K562 (cell line): ENCODE measurements at regions not wholly inside any gene's neighbourhood (a gene's known extent, or its start where the extent isn't known, plus 50 kb on each side); places are given as distances from the start of the nearest gene placed in this dataset.

Experiments
- ATAC-seq: fragments of 200-7000 bp; cut with Tn5 transposase; 3 replicates; pipeline ENCODE4 v1.9.1; 2020; ENCODE audit warnings: moderate library complexity
- BruUV-seq: library from RNA; stranded (reverse); fragments of 400-500 nt; replicated peaks from 2 replicates; lab custom pipeline; 2021; lab: Mats Ljungman, UMichigan
- CTCF ChIA-PET: fragments of 300-600 bp; formaldehyde crosslinking; extraction: SDS; loops from one replicate; lab custom pipeline; 2021; ENCODE audit warnings: low intra/inter-chr PET ratio; lab: Yijun Ruan, JAX
- POLR2A ChIA-PET: fragments of 300-600, 350-650 bp; sonication (Branson Sonifier 250); formaldehyde crosslinking; extraction: SDS; loops from one replicate; lab custom pipeline; 2021; ENCODE audit warnings: antibody characterized with exemption, inconsistent platforms; lab: Yijun Ruan, JAX
- DNase-seq, 4 experiments: peaks; one replicate each; pipeline versions ENCODE4 v3.0.0 to v3.0.0-alpha.2; 2011 to 2018; ENCODE audit warnings: low spot score in 3 of 4, mixed read lengths in 3 of 4; ENCODE audit errors: extremely low read depth in 1 of 4
- FAIRE-seq: peaks from 2 replicates; lab custom pipeline; 2011; peaks lifted over from hg19 to GRCh38; lab: Jason Lieb, UNC
- H2AFZ ChIP-seq: 2 replicates; pipeline ENCODE4 v1.6.0; 2011; ENCODE audit warnings: low read depth, low read length, control low read depth, inconsistent platforms
- H3K27ac ChIP-seq: fragments of 200-600 bp; 3 replicates; pipeline ENCODE4 v1.8.0; 2011; ENCODE audit warnings: low read depth, mild to moderate bottlenecking, control low read depth, inconsistent platforms, low read length, moderate library complexity, mixed read lengths; ENCODE audit errors: extremely low read depth
- H3K27me3 ChIP-seq, 2 experiments: fragments of 300-600 bp in 1 of 2; 2 replicates in 1 of 2; 3 replicates in 1 of 2; pipeline versions ENCODE4 v1.6.0 to v1.8.0; 2011; ENCODE audit warnings: inconsistent platforms in 2 of 2, low read length in 2 of 2, mild to moderate bottlenecking in 1 of 2, mixed read lengths in 1 of 2, moderate library complexity in 1 of 2; ENCODE audit not compliant: control insufficient read depth in 2 of 2, insufficient read depth in 2 of 2
- H3K36me3 ChIP-seq: fragments of 300-600 bp; 3 replicates; pipeline ENCODE4 v1.8.0; 2011; ENCODE audit warnings: mild to moderate bottlenecking, low read length, inconsistent platforms; ENCODE audit not compliant: control insufficient read depth, insufficient read depth
- H3K4me1 ChIP-seq, 2 experiments: fragments of 200-600 bp in 1 of 2; replicated peaks in 1 of 2; 2 replicates in 1 of 2; 3 replicates in 1 of 2; pipeline versions ENCODE4 v1.5.1 to v1.8.0; 2011; ENCODE audit warnings: inconsistent platforms in 2 of 2, low read length in 2 of 2, mild to moderate bottlenecking in 1 of 2, mixed read lengths in 1 of 2, moderate library complexity in 1 of 2; ENCODE audit not compliant: control insufficient read depth in 2 of 2, insufficient read depth in 2 of 2
- H3K4me2 ChIP-seq: 2 replicates; pipeline ENCODE4 v1.6.1; 2011; ENCODE audit warnings: low read length, control low read depth, inconsistent platforms, mixed read lengths; ENCODE audit not compliant: insufficient read depth
- H3K4me3 ChIP-seq: fragments of 200-600 bp; sonication (generic), shearing (Covaris generic); 2 replicates; pipeline ENCODE4 v1.5.1; 2016; ENCODE audit warnings: control low read depth, inconsistent platforms
- H3K79me2 ChIP-seq: fragments of 200-600 bp; 3 replicates; pipeline ENCODE4 v1.8.0; 2011; ENCODE audit warnings: low read length, inconsistent platforms; ENCODE audit not compliant: control insufficient read depth, insufficient read depth
- H3K9ac ChIP-seq, 2 experiments: 2 replicates each; pipeline versions ENCODE4 v1.6.0 to v1.6.1; 2011; ENCODE audit warnings: low read depth in 2 of 2, low read length in 2 of 2, control low read depth in 1 of 2, inconsistent platforms in 1 of 2, mild to moderate bottlenecking in 1 of 2, mixed read lengths in 1 of 2; ENCODE audit not compliant: insufficient read depth in 1 of 2
- H3K9me1 ChIP-seq: one replicate; pipeline ENCODE4 v1.6.0; 2011; ENCODE audit warnings: inconsistent platforms, mild to moderate bottlenecking, low read length, moderate library complexity; ENCODE audit not compliant: control insufficient read depth, insufficient read depth
- H3K9me3 ChIP-seq: replicated peaks from 2 replicates; pipeline ENCODE4 v1.5.1; 2011; ENCODE audit warnings: low read depth, low read length, inconsistent platforms; ENCODE audit not compliant: control insufficient read depth, insufficient read depth
- H4K20me1 ChIP-seq: replicated peaks from 2 replicates; pipeline ENCODE4 v1.6.1; 2011; ENCODE audit warnings: low read length, inconsistent platforms, mixed read lengths; ENCODE audit not compliant: control insufficient read depth, insufficient read depth
- GATAD2A ChIP-seq: fragments of 450-650 bp; IDR thresholded peaks from 2 replicates; pipeline ENCODE4 v1.6.1; 2017
- HIVEP1 ChIP-seq: fragments of 250-450 bp; sonication (Bioruptor Pico); IDR thresholded peaks from 2 replicates; pipeline ENCODE4 v1.4.0; 2020; ENCODE audit warnings: mild to moderate bottlenecking
- KHSRP ChIP-seq: fragments of 450-650 bp; IDR thresholded peaks from 2 replicates; pipeline ENCODE4 v1.6.1; 2017
- TCF7 ChIP-seq: sonication (generic); IDR thresholded peaks from 2 replicates; pipeline ENCODE4 v1.6.1; 2016; ENCODE audit warnings: antibody characterized with exemption, borderline replicate concordance
- ZEB2 ChIP-seq: fragments of 450-650 bp; IDR thresholded peaks from 2 replicates; pipeline ENCODE4 v1.6.1; 2016
- ZNF444 ChIP-seq: fragments of 250-450 bp; sonication (Bioruptor Pico); IDR thresholded peaks from 2 replicates; pipeline ENCODE4 v1.4.0; 2020; ENCODE audit warnings: mild to moderate bottlenecking, moderate library complexity
- ZNF507 ChIP-seq: conservative IDR thresholded peaks from 2 replicates; pipeline ENCODE4 v1.6.1; 2017; ENCODE audit warnings: missing genetic modification characterization, missing compliant biosample characterization
- WGBS: fragments of 100-300 bp; shearing (Covaris generic); methylation state at CpG from one replicate; pipeline ENCODE4 v1.1.6; 2016; ENCODE audit warnings: low coverage, mixed read lengths; ENCODE audit not compliant: insufficient coverage; ENCODE audit errors: missing lambda C conversion rate; 5-methylcytosine and 5-hydroxymethylcytosine counted together
- in situ Hi-C: fragments of 300-500 bp; cut with MboI; formaldehyde crosslinking; loops from 4 replicates; pipeline ENCODE4 v1.15.0; 2018; ENCODE audit warnings: inconsistent platforms, mixed read lengths
- intact Hi-C: fragments of 100-400 bp; cut with micrococcal nuclease; formaldehyde crosslinking; loops from 2 replicates; pipeline ENCODE4 v1.14.2; 2022
- TF ChIP-seq, protein P1 (sequence below): fragments of 450-650 bp; formaldehyde crosslinking; IDR thresholded peaks from 2 replicates; pipeline ENCODE4 v1.4.0; 2022; ENCODE audit warnings: missing genetic modification characterization
- TF ChIP-seq, protein P2 (sequence below): fragments of 200-400 bp; formaldehyde crosslinking; IDR thresholded peaks from 2 replicates; pipeline ENCODE4 v1.6.1; 2017; ENCODE audit warnings: mild to moderate bottlenecking, low read depth, low read length, moderate library complexity
- TF ChIP-seq, protein P3 (sequence below): fragments of 250-450 bp; sonication (Bioruptor Pico); IDR thresholded peaks from 2 replicates; pipeline ENCODE4 v1.4.0; 2020; ENCODE audit warnings: borderline replicate concordance

DNA sequence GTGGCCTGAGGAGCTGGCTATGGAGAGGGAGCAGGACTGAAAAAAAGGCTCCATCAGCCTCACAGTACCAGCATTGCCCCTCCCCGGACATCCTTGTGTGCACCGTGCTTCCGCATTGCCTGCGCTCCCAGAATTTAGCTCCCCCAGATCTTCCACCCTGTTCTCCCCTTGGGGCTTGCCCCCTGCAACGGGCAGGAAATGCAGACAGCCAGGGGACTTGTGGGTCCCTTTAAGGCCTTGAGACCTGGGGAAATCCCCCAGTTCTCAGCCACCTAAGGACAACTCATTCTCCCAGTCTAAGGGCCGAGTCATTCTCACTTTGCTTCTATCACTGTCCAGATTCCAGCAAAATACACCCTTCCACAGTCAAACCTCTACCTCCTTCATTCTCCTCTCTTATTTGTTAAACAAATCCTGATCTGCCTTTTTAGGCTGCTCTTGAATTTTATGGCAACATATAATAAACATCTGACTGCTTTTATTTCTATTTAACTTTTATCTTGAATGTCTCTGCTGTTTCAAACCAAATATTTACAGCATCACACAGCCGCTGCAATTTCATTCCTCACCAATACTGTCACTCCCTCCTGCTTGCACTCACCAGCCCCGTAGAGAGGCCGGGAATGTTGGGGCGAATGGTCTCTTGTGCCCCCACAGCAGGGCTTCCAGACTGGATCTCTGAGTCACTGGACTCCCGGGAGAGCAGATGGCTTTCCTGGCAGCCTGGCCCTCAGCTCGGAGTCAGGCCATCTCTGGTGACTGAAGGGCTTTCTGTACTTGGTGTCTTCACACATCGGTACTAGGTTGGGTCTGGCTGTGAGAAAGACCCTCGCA lies 221.9 kb downstream of the TSHZ3 start:
- ATAC-seq (no peak), DNase-seq (no peak), FAIRE-seq (no peak)
- Histone ChIP-seq H3K4me1 (no peaks in the 10 kb centered on the region), H2AFZ (no peak overlapping the region), H3K36me3 (no peaks in the 10 kb centered on the region), H3K79me2 (no peaks in the 10 kb centered on the region), H3K27me3 (no peaks in the 10 kb centered on the region; a peak in 1 of 5 replicates), H3K9ac (no peak overlapping the region), H3K9me1 (no peaks in the 10 kb centered on the region), H4K20me1 (no peaks in the 10 kb centered on the region), H3K4me3 (no peak overlapping the region), H3K27ac (no peak overlapping the region), H3K9me3 (no peaks in the 10 kb centered on the region), H3K4me2 (no peak overlapping the region)
- BruUV-seq: no TSS peak
- intact Hi-C loops (no loop called here), in situ Hi-C loops (no loop called here)
- 1% methylated on average over 14 of the region's 14 CpGs for WGBS
- ChIA-PET POLR2A (no interaction called here), CTCF (no interaction called here)
- no peak for TF ChIP-seq ZEB2
- TF ChIP-seq, protein P1, sequence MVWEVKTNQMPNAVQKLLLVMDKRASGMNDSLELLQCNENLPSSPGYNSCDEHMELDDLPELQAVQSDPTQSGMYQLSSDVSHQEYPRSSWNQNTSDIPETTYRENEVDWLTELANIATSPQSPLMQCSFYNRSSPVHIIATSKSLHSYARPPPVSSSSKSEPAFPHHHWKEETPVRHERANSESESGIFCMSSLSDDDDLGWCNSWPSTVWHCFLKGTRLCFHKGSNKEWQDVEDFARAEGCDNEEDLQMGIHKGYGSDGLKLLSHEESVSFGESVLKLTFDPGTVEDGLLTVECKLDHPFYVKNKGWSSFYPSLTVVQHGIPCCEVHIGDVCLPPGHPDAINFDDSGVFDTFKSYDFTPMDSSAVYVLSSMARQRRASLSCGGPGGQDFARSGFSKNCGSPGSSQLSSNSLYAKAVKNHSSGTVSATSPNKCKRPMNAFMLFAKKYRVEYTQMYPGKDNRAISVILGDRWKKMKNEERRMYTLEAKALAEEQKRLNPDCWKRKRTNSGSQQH (CRISPR knock-in tag): no peak
- TF ChIP-seq, protein P2, sequence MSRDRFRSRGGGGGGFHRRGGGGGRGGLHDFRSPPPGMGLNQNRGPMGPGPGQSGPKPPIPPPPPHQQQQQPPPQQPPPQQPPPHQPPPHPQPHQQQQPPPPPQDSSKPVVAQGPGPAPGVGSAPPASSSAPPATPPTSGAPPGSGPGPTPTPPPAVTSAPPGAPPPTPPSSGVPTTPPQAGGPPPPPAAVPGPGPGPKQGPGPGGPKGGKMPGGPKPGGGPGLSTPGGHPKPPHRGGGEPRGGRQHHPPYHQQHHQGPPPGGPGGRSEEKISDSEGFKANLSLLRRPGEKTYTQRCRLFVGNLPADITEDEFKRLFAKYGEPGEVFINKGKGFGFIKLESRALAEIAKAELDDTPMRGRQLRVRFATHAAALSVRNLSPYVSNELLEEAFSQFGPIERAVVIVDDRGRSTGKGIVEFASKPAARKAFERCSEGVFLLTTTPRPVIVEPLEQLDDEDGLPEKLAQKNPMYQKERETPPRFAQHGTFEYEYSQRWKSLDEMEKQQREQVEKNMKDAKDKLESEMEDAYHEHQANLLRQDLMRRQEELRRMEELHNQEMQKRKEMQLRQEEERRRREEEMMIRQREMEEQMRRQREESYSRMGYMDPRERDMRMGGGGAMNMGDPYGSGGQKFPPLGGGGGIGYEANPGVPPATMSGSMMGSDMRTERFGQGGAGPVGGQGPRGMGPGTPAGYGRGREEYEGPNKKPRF: no peak
- TF ChIP-seq, protein P3, sequence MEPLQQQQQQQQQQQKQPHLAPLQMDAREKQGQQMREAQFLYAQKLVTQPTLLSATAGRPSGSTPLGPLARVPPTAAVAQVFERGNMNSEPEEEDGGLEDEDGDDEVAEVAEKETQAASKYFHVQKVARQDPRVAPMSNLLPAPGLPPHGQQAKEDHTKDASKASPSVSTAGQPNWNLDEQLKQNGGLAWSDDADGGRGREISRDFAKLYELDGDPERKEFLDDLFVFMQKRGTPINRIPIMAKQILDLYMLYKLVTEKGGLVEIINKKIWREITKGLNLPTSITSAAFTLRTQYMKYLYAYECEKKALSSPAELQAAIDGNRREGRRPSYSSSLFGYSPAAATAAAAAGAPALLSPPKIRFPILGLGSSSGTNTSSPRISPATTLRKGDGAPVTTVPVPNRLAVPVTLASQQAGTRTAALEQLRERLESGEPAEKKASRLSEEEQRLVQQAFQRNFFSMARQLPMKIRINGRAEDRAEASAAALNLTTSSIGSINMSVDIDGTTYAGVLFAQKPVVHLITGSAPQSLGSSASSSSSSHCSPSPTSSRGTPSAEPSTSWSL (CRISPR knock-in tag): no peak
- TF ChIP-seq ZNF507 (tag): no peak
- TF ChIP-seq TCF7: no peak
- TF ChIP-seq HIVEP1: no peak
- TF ChIP-seq ZNF444 (CRISPR knock-in tag): no peak
- TF ChIP-seq KHSRP: no peak
- TF ChIP-seq GATAD2A: no peak
